Testis (tissue), 2 donors: ENCODE measurements at regions not wholly inside any gene's neighbourhood (a gene's known extent, or its start where the extent isn't known, plus 50 kb on each side); places are given as distances from the start of the nearest gene placed in this dataset.
A peak's percentile ranks its signal among the peaks of the same experiment; 100 is the strongest.

Experiments used
- DNase-seq: peaks from one replicate; pipeline ENCODE4 v3.0.0-alpha.2; 2019
- H3K27ac ChIP-seq, 2 donors: fragments of 200-600 bp; sonication (generic); one replicate each; pipeline ENCODE4 v1.5.1; 2019
- H3K27me3 ChIP-seq: fragments of 200-600 bp; sonication (generic); one replicate; pipeline ENCODE4 v1.5.1; 2019
- H3K36me3 ChIP-seq: fragments of 200-600 bp; sonication (generic); one replicate; pipeline ENCODE4 v1.5.1; 2017; ENCODE audit warnings: low read depth; ENCODE audit errors: missing control alignments
- H3K4me1 ChIP-seq: fragments of 200-600 bp; sonication (generic); one replicate; pipeline ENCODE4 v1.5.1; 2019
- H3K4me3 ChIP-seq, 2 donors: fragments of 200-600 bp; sonication (generic); one replicate each; pipeline ENCODE4 v1.5.1; 2017 to 2019
- H3K9me3 ChIP-seq: fragments of 200-600 bp; sonication (generic); one replicate; pipeline ENCODE4 v1.5.1; 2017
- CTCF ChIP-seq, 3 experiments: fragments of 450-650 bp in 2 of 3; fragments of 200-600 bp in 1 of 3; sonication (generic) in 1 of 3; IDR thresholded peaks; one replicate each; pipeline ENCODE4 v1.5.1; 2016 to 2019; ENCODE audit warnings: antibody characterized with exemption in 3 of 3, mild to moderate bottlenecking in 2 of 3, moderate library complexity in 1 of 3
- POLR2A ChIP-seq: fragments of 450-650 bp; IDR thresholded peaks from one replicate; pipeline ENCODE4 v1.6.1; 2017; ENCODE audit warnings: antibody characterized with exemption, mild to moderate bottlenecking, moderate library complexity
- WGBS, 2 donors: methylation state at CpG; one replicate each; pipeline ENCODE4 v1.1.5; 2018; 5-methylcytosine and 5-hydroxymethylcytosine counted together
- intact Hi-C: fragments of 100-400 bp; cut with DNase I; formaldehyde crosslinking; loops from one replicate; pipeline ENCODE4 v1.15.1; 2023; ENCODE audit warnings: low total_unique reads

DNA sequence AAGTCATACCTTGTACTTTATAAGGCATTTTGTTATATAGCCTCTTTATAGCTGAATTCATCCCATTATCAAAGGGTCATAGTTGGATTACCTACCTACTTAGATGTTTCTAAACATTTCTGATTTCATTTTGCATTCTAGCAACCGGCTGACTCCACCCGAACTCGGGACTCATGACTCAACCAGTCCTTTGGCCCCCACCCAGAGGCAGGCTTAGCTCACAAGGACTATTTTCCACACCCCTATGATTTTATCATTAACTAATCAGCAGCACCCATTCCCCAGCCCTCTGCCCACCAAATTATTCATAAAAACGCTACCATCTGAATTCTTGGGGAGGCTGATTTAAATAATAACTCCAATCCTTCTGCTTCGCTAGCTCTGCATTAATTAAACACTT, 79.9 kb upstream of the EGFL6 start:
- DNase-seq: peak; percentile 30
- Histone ChIP-seq H3K4me1 (peaks cover 6% of the 10 kb centered on the region), H3K27ac (no peak overlapping the region), H3K4me3 (no peak overlapping the region), H3K27me3 (no peaks in the 10 kb centered on the region), H3K9me3 (no peaks in the 10 kb centered on the region), H3K36me3 (no peaks in the 10 kb centered on the region)
- intact Hi-C loops: loop anchor here (5.0 kb wide), 1 partner anchor 517 kb away; no protein-coding TSS in a partner anchor
- WGBS, 2 donors: 74 to 75% methylated on average over 5 of the region's 5 CpGs
- TF ChIP-seq POLR2A: no peak
- no peak for TF ChIP-seq CTCF (IDR thresholded peaks at IDR 0.05)

GRCh38 chrX:13487731-13488505, 81.5 kb upstream of the EGFL6 start:
- Histone ChIP-seq H3K4me3 (no peak overlapping the region), H3K27ac (peak overlapping the region; percentile 44 to 68), H3K36me3 (no peaks in the 10 kb centered on the region), H3K4me1 (peaks cover 6% of the 10 kb centered on the region), H3K9me3 (no peaks in the 10 kb centered on the region), H3K27me3 (no peaks in the 10 kb centered on the region)
- DNase-seq: peak; percentile 42
- TF ChIP-seq CTCF (IDR thresholded peaks at IDR 0.05) (peak; percentile 21 to 73 (median 67)), POLR2A (no peak)
- 15 to 23% methylated on average over 5 to 7 of the region's 7 CpGs for WGBS, 2 donors
- intact Hi-C loops: loop anchor here (5.0 kb wide), 1 partner anchor 516 kb away; no protein-coding TSS in a partner anchor

GRCh38 chrX:13485167-13485566, 84.2 kb upstream of the EGFL6 start:
- H3K4me1 ChIP-seq: peaks cover 6% of the 10 kb centered on the region
- no peak for TF ChIP-seq POLR2A
- TF ChIP-seq CTCF (IDR thresholded peaks at IDR 0.05): no peak
- no peaks in the 10 kb centered on the region for H3K27me3 ChIP-seq
- H3K27ac ChIP-seq: no peak overlapping the region
- H3K9me3 ChIP-seq: no peaks in the 10 kb centered on the region
- H3K4me3 ChIP-seq: no peak overlapping the region
- H3K36me3 ChIP-seq: no peaks in the 10 kb centered on the region
- intact Hi-C loops: loop anchor here (5.0 kb wide), 1 partner anchor 513 kb away; no protein-coding TSS in a partner anchor
- no peak for DNase-seq
- WGBS, 2 donors: 96 to 100% methylated on average over 2 of the region's 2 CpGs

DNA sequence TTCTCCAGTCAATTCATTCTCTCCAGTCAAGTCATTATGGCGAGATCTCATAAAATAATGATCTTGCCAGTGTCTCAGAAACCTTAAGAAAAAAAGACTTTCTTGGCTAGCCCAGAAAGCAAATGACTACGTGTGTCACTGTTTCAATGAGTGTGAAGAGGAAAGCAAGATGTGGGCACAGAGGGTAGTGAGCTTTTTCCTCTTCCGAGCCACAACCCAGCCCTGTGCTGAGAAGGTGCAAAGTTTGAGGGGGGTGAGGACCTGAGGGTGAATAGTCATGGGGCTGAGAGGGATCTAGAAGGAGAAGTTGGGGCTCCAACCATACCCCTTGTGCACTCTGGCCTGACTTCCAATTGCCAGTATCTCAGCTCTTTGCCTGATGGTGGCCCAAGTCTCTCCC, 85.6 kb upstream of the EGFL6 start:
- Histone ChIP-seq H3K27ac (no peak overlapping the region), H3K27me3 (no peaks in the 10 kb centered on the region), H3K36me3 (no peaks in the 10 kb centered on the region), H3K4me1 (peaks cover 6% of the 10 kb centered on the region), H3K4me3 (no peak overlapping the region), H3K9me3 (no peaks in the 10 kb centered on the region)
- no peak for DNase-seq
- TF ChIP-seq POLR2A (no peak), CTCF (IDR thresholded peaks at IDR 0.05) (no peak)
- intact Hi-C loops: no loop called here
- 86 to 97% methylated on average over 2 to 3 of the region's 3 CpGs for WGBS, 2 donors
